ENCODE measurements at regions not wholly inside any gene's neighbourhood (a gene's known extent, or its start where the extent isn't known, plus 50 kb on each side); places are given as distances from the start of the nearest gene placed in this dataset.
A peak's percentile ranks its signal among the peaks of the same experiment; 100 is the strongest.

DNA sequence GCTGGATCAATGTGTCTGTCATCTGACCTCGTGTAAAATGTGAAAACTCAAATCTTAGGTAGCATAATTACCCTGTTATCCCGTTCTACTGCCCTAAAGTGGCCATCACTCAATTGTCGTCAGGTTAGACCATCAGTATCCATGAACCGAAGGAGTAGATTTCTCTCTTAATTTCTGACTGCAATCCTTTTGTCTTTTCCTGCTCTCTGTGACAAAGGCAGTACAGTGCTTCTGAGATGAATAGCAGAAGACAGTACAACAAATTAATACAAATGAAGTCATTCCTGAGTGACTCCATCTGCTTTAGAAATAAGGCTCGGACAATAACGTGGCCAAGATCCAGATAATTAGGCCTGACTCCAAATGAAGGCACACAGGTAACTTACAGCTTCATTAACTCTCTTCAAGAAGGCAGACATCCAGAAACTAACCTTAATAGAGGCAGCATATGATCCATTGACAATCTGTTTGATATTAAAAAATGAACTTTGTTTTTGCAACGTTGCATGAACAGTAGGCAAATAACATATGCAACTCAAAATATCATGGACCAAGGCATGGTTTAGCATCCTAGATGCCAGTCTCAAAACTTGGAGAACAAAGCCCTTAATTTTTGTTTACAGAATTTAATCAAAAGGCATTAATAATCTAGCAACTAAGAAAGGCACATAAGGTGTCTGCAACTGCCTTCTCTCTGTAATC is 96.7 kb upstream of the CDH20 start:
- Mint-ChIP-seq H3K4me1 (no peaks in the 10 kb centered on the region), H3K36me3 (no peaks in the 10 kb centered on the region), H3K4me3 (no peak overlapping the region), H3K9me3 (peaks cover 3% of the 10 kb centered on the region), H3K27ac (no peak overlapping the region)
- no peak for DNase-seq (ENCODE audit: low spot score in 2 of 2)
- ATAC-seq, result no peak

- no peak for DNase-seq (ENCODE audit: low spot score in 2 of 2)
- no peak for ATAC-seq
Measured at GRCh38 chr18:61237529-61237928, 95.7 kb upstream of the CDH20 start.

DNA sequence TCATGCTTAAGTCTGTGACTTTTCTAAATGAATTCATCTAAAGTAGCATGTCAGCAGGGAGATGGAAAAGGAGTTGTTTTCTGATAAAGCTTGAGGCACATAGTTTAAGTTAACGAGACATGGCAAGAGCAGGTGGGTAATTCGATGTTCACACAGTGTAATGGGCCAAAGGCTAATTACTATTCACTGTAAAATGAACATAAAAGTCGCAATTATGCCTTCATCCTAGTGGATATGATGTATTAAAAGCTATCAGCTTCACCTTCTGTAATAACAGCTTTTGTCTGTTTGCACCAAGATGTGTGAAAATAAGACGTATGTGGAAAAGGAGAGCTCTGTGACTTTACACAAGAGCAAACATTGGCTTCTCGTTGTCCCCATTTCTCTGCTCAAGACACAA is 94.2 kb upstream of the CDH20 start:
- no peak for ATAC-seq
- Mint-ChIP-seq H3K9me3 (peaks cover 3% of the 10 kb centered on the region), H3K36me3 (no peaks in the 10 kb centered on the region), H3K27ac (no peak overlapping the region), H3K4me1 (no peaks in the 10 kb centered on the region), H3K4me3 (no peak overlapping the region)
- DNase-seq (ENCODE audit: low spot score in 2 of 2), result no peak

More at GRCh38 chr18:61237529-61237928, 95.7 kb upstream of the CDH20 start:
- no peaks in the 10 kb centered on the region for H3K4me1 Mint-ChIP-seq
- no peak overlapping the region for H3K27ac Mint-ChIP-seq
- H3K9me3 Mint-ChIP-seq, result peaks cover 3% of the 10 kb centered on the region
- no peaks in the 10 kb centered on the region for H3K36me3 Mint-ChIP-seq
- no peak overlapping the region for H3K4me3 Mint-ChIP-seq

- ATAC-seq (no peak), DNase-seq (ENCODE audit: low spot score in 2 of 2) (no peak)
- Mint-ChIP-seq H3K36me3 (no peaks in the 10 kb centered on the region), H3K9me3 (peaks cover 3% of the 10 kb centered on the region), H3K27ac (no peak overlapping the region), H3K4me1 (no peaks in the 10 kb centered on the region), H3K4me3 (no peak overlapping the region)
Measured at GRCh38 chr18:61241260-61241853, 91.9 kb upstream of the CDH20 start.

DNA sequence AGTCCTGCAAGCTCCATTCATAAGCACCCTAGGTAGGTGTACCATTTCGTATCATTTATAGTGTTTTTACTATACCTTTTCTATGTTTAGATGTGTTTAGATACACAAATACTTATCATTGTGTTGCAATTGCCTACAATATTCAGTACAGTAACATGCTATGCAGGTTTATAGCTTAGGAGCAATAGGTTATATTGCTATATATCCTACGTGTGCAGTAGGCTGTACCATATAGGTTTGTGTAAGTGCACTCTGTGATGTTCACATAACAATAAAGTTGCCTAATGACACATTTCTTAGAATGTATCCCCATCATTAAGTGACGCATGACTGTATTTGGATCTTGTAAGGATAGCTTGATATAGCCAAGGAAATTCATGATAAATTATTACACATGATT is 88.6 kb upstream of the CDH20 start:
- H3K27ac Mint-ChIP-seq, result no peak overlapping the region
- H3K4me1 Mint-ChIP-seq, result no peaks in the 10 kb centered on the region
- peaks cover 3% of the 10 kb centered on the region for H3K9me3 Mint-ChIP-seq
- DNase-seq (ENCODE audit: low spot score in 2 of 2) (no peak), ATAC-seq (no peak)
- H3K4me3 Mint-ChIP-seq, result no peak overlapping the region
- no peaks in the 10 kb centered on the region for H3K36me3 Mint-ChIP-seq

DNA sequence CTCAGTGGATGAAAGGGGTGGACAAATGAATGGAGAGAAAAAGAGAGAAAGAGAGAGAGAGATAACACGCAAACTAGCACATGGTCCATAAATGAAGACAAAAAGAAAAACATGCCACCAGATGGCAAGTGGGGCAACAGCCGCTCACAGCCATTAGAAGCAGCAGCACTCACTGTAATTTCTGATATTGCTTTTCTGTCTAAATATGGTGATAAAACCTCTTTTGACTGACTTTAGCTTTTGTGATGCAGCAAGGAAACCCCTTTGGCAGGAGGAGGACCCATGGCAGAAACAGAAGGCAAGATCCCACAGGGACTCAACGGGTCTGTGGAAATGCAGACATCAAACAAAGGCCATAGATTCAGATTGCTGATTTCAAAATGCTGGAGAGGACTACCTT is 88.0 kb upstream of the CDH20 start:
- no peak overlapping the region for H3K27ac Mint-ChIP-seq
- peaks cover 3% of the 10 kb centered on the region for H3K9me3 Mint-ChIP-seq
- no peaks in the 10 kb centered on the region for H3K4me1 Mint-ChIP-seq
- H3K36me3 Mint-ChIP-seq, result no peaks in the 10 kb centered on the region
- ATAC-seq, result no peak
- no peak overlapping the region for H3K4me3 Mint-ChIP-seq
- DNase-seq (ENCODE audit: low spot score in 2 of 2), result no peak

DNA sequence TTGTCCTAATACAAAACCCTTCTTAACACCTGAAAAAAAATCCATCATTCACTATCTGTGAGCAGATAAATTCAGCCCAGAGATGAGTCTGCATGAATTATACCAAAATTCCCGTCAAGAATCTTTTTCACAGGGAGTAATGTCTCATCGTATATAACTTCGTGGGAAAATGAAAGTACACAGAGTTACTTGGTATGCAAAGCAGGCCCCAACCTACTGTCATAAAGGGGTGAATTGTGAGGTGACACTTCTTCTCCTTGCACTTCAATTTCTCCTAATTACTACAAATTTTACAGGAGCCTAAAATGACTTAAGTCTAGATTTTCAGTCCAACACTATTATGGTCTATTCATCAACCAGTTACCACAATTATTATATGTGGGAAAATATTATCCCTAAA is 84.6 kb upstream of the CDH20 start:
- H3K27ac Mint-ChIP-seq, result no peak overlapping the region
- H3K4me1 Mint-ChIP-seq, result no peaks in the 10 kb centered on the region
- H3K4me3 Mint-ChIP-seq, result no peak overlapping the region
- DNase-seq (ENCODE audit: low spot score in 2 of 2) (no peak), ATAC-seq (no peak)
- H3K36me3 Mint-ChIP-seq, result no peaks in the 10 kb centered on the region
- peaks cover 3% of the 10 kb centered on the region for H3K9me3 Mint-ChIP-seq

- DNase-seq (ENCODE audit: low spot score in 2 of 2) (no peak), ATAC-seq (no peak)
- H3K4me1 Mint-ChIP-seq, result no peaks in the 10 kb centered on the region
- H3K9me3 Mint-ChIP-seq, result peaks cover 7% of the 10 kb centered on the region
- H3K36me3 Mint-ChIP-seq, result no peaks in the 10 kb centered on the region
- H3K27ac Mint-ChIP-seq, result no peak overlapping the region
- H3K4me3 Mint-ChIP-seq, result no peak overlapping the region
Measured at GRCh38 chr18:61256291-61256690, 76.9 kb upstream of the CDH20 start.

DNA sequence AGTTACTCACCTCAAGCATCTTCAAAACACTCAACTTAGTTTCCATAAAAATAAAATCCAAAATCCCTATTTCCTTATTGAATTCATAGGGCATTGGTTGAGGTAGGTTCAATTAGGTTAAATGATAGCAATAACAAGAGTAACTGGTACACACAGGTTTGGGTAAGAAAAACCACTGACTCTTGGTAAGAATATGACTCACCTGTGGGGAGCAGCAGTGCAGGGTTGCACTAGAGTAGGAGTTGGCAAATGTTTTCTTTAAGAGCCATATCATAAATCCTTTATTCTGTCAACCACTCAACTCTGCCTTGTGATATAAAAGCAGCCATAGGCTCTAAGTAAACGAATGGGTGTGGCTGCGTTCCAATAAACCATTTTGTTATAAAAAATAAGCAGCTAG is 71.4 kb upstream of the CDH20 start:
- Mint-ChIP-seq H3K4me3 (no peak overlapping the region), H3K9me3 (peaks cover 5% of the 10 kb centered on the region), H3K4me1 (no peaks in the 10 kb centered on the region), H3K27ac (no peak overlapping the region), H3K36me3 (no peaks in the 10 kb centered on the region)
- peak; percentile 62 for ATAC-seq
- no peak for DNase-seq (ENCODE audit: low spot score in 2 of 2)

- H3K4me3 Mint-ChIP-seq, result no peak overlapping the region
- no peak overlapping the region for H3K27ac Mint-ChIP-seq
- peaks cover 8% of the 10 kb centered on the region for H3K9me3 Mint-ChIP-seq
- H3K4me1 Mint-ChIP-seq, result no peaks in the 10 kb centered on the region
- DNase-seq (ENCODE audit: low spot score in 2 of 2), result no peak
- ATAC-seq, result no peak
- no peaks in the 10 kb centered on the region for H3K36me3 Mint-ChIP-seq
Measured at GRCh38 chr18:61272793-61273192, 60.4 kb upstream of the CDH20 start.

GRCh38 chr18:61273533-61273932 is 59.7 kb upstream of the CDH20 start:
- no peak overlapping the region for H3K4me3 Mint-ChIP-seq
- H3K27ac Mint-ChIP-seq, result no peak overlapping the region
- H3K36me3 Mint-ChIP-seq, result no peaks in the 10 kb centered on the region
- no peak for ATAC-seq
- H3K4me1 Mint-ChIP-seq, result no peaks in the 10 kb centered on the region
- DNase-seq (ENCODE audit: low spot score in 2 of 2), result no peak
- H3K9me3 Mint-ChIP-seq, result peaks cover 8% of the 10 kb centered on the region

DNA sequence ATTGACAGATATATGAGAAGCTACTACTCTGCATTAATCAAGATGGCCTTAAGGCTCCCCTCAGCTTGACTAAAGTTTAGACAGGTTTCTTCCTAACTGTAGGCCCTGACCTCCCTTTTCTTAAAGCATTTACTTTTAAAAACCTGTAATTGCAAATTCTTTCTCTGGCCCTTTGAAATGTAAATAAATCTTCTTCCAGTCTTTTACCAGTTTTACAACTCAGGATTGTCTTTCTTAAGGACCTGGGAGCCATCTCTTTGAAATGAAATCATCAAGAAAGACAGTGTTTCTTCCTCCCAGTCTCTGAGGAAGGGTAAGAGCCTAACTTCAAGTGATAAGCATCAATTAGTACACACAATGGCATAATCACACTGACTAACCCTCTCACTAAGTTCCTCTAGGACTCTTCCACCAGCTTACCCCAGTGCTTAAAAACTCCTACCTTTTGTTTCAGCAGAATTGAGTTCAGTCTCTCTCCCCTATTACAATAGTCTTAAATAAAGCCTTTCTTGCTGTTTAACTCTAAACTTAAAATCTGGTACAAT is 58.7 kb upstream of the CDH20 start:
- no peak for DNase-seq (ENCODE audit: low spot score in 2 of 2)
- Mint-ChIP-seq H3K4me3 (no peak overlapping the region), H3K27ac (no peak overlapping the region), H3K4me1 (no peaks in the 10 kb centered on the region), H3K36me3 (no peaks in the 10 kb centered on the region), H3K9me3 (peaks cover 8% of the 10 kb centered on the region)
- ATAC-seq, result no peak

- Mint-ChIP-seq H3K36me3 (no peaks in the 10 kb centered on the region), H3K4me3 (no peak overlapping the region), H3K9me3 (peaks cover 11% of the 10 kb centered on the region), H3K4me1 (no peaks in the 10 kb centered on the region), H3K27ac (no peak overlapping the region)
- DNase-seq (ENCODE audit: low spot score in 2 of 2) (no peak), ATAC-seq (no peak)
Measured at GRCh38 chr18:61277808-61278207, 55.4 kb upstream of the CDH20 start.

GRCh38 chr18:61281431-61281830 is 51.8 kb upstream of the CDH20 start:
- ATAC-seq (no peak), DNase-seq (ENCODE audit: low spot score in 2 of 2) (no peak)
- H3K9me3 Mint-ChIP-seq, result peaks cover 6% of the 10 kb centered on the region
- no peaks in the 10 kb centered on the region for H3K4me1 Mint-ChIP-seq
- no peak overlapping the region for H3K4me3 Mint-ChIP-seq
- H3K27ac Mint-ChIP-seq, result no peak overlapping the region
- no peaks in the 10 kb centered on the region for H3K36me3 Mint-ChIP-seq

DNA sequence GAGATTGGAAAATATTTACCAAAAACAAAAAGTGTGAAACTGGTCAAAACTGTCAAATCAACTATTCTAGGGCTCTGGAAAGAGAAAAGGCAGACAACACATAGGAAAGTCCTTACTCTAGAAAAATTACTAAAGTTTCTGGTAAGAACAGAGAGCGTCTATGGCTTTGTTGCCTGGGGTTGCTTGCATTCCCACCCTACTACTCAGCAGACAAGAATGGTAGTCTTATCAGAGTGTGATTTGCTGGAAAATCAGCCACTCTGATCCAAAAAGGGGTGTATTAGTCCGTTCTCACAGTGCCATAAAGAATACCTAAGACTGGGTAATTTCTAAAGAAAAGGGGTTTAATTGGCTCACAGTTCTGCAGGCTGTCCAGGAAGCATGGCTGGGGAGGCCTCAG is 50.3 kb upstream of the CDH20 start:
- ATAC-seq (no peak), DNase-seq (ENCODE audit: low spot score in 2 of 2) (no peak)
- Mint-ChIP-seq H3K4me3 (no peak overlapping the region), H3K4me1 (no peaks in the 10 kb centered on the region), H3K9me3 (peaks cover 3% of the 10 kb centered on the region), H3K36me3 (no peaks in the 10 kb centered on the region), H3K27ac (no peak overlapping the region)

Data from stimulated activated effector memory CD8-positive, alpha-beta T cell treated with anti-CD3 and anti-CD28 coated beads, Interleukin-12 subunit alpha, Interleukin-12 subunit beta, amount 100 ng/mL, for 72 hours (primary cell).